ENCODE measurements at regions not wholly inside any gene's neighbourhood (a gene's known extent, or its start where the extent isn't known, plus 50 kb on each side); places are given as distances from the start of the nearest gene placed in this dataset.

DNA sequence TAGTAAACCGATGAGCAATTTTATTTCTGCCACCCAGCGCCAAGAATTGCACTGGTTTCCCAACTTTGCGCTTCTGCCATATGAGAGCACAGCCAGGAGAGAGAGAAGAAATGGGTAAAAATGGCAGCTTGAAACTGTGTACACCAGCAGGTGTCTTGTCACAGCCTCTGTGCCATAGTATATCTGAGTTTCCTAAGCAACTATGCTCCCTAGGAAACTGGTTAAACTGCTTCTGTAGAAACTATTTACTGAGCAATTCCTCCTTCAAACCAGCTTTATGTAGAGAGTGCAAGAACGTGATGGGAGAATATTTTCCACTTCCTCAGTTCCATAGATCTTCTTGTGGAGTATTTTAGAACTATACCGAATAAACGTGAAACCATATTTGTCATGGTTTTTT is 1361.3 kb downstream of the PCDH9 start:
- Histone ChIP-seq H3K9ac (ENCODE audit: low read depth, low read length) (no peak overlapping the region), H2AK9ac (replicated peaks; ENCODE audit: low read depth, low read length, poor library complexity) (no peak overlapping the region), H4K91ac (ENCODE audit: insufficient read depth, low read depth, low read length) (no peak overlapping the region), H3K9me1 (ENCODE audit: insufficient read depth, low read length) (no peaks in the 10 kb centered on the region), H3K4me1 (ENCODE audit: control insufficient read depth, insufficient read depth, low read length) (no peaks in the 10 kb centered on the region), H2BK5ac (ENCODE audit: low read depth, low read length, poor library complexity, severe bottlenecking) (no peak overlapping the region), H3K23ac (ENCODE audit: low read depth, low read length) (no peak overlapping the region), H4K20me1 (ENCODE audit: insufficient read depth, low read length) (no peaks in the 10 kb centered on the region), H3K27ac (ENCODE audit: insufficient read depth, low read length) (no peak overlapping the region), H2AFZ (replicated peaks; ENCODE audit: low read length, poor library complexity) (no peak overlapping the region), H4K5ac (ENCODE audit: low read depth, low read length) (no peak overlapping the region), H3K36me3 (ENCODE audit: control insufficient read depth, insufficient read depth, low read length) (no peaks in the 10 kb centered on the region), H4K8ac (ENCODE audit: low read depth in 2 of 2, low read length in 2 of 2) (no peak overlapping the region), H3K14ac (replicated peaks; ENCODE audit: low read depth, low read length) (no peak overlapping the region), H3K18ac (ENCODE audit: low read depth, low read length) (no peak overlapping the region), H3K79me1 (ENCODE audit: low read depth in 1 of 2, low read length in 2 of 2) (no peaks in the 10 kb centered on the region), H2BK20ac (ENCODE audit: low read depth, low read length) (no peak overlapping the region), H3K4me3 (ENCODE audit: insufficient read depth, low read depth, low read length) (no peak overlapping the region), H2BK15ac (ENCODE audit: low read depth, low read length) (no peak overlapping the region), H3K4ac (ENCODE audit: low read depth, low read length) (no peak overlapping the region), H3K27me3 (ENCODE audit: control insufficient read depth, insufficient read depth, low read length) (no peaks in the 10 kb centered on the region), H3K9me3 (ENCODE audit: control insufficient read depth, insufficient read depth, low read length) (no peaks in the 10 kb centered on the region), H3K56ac (ENCODE audit: extremely low read depth, insufficient read depth, low read length) (no peak overlapping the region), H2BK120ac (ENCODE audit: low read depth, low read length) (no peak overlapping the region), H3K4me2 (ENCODE audit: low read depth, low read length) (no peak overlapping the region), H2AK5ac (ENCODE audit: low read depth, low read length) (no peak overlapping the region)
- no CpG with 5 or more reads among the region's 6 CpGs for WGBS, 2 experiments (ENCODE audit: extremely low coverage in 2 of 2, insufficient read length in 1 of 2)
- ChIA-PET POLR2A (ENCODE audit: unreplicated experiment) (no interaction called here), CTCF (no interaction called here)
- no TSS peak for BruUV-seq (replicated peaks)
- no peak for DNase-seq
- dilution Hi-C loops (cut with HindIII; ENCODE audit: low sequenced_read_pairs, unreplicated experiment) (no loop called here), in situ Hi-C loops (cut with MboI; ENCODE audit: low sequenced_read_pairs) (no loop called here), intact Hi-C loops (cut with micrococcal nuclease) (no loop called here)
- TF ChIP-seq NFE2L2 (IDR thresholded peaks at IDR 0.05; ENCODE audit: low read depth, low read length) (no peak), RCOR1 (IDR thresholded peaks at IDR 0.05; ENCODE audit: insufficient replicate concordance, low read length) (no peak), BHLHE40 (IDR thresholded peaks at IDR 0.05; ENCODE audit: low read depth, low read length) (no peak), CEBPB (IDR thresholded peaks at IDR 0.05; ENCODE audit: low read depth, low read length) (no peak), MAFK (IDR thresholded peaks at IDR 0.05; ENCODE audit: low read depth, low read length) (no peak), CHD1 (IDR thresholded peaks at IDR 0.05; ENCODE audit: low read depth, low read length) (no peak), RFX5 (IDR thresholded peaks at IDR 0.05; ENCODE audit: low read depth, low read length) (no peak), MAZ (IDR thresholded peaks at IDR 0.05; ENCODE audit: borderline replicate concordance, low read depth, low read length) (no peak), FOS (IDR thresholded peaks at IDR 0.05; ENCODE audit: low read depth, low read length) (no peak), CTCF (conservative IDR thresholded peaks at IDR 0.05; ENCODE audit: low read depth, low read length) (no peak), RAD21 (IDR thresholded peaks at IDR 0.05; ENCODE audit: low read length) (no peak), MXI1 (IDR thresholded peaks at IDR 0.05; ENCODE audit: borderline replicate concordance, low read depth, low read length) (no peak), POLR2A (IDR thresholded peaks at IDR 0.05; ENCODE audit: low read depth, low read length) (no peak), SMC3 (IDR thresholded peaks at IDR 0.05; ENCODE audit: low read depth, low read length) (no peak), ELK1 (IDR thresholded peaks at IDR 0.05; ENCODE audit: borderline replicate concordance, low read depth, low read length) (no peak), USF2 (IDR thresholded peaks at IDR 0.05; ENCODE audit: low read depth, low read length) (no peak)
- no peak for ATAC-seq (ENCODE audit: low read depth)
